SH-SY5Y (cell line): ENCODE measurements at regions not wholly inside any gene's neighbourhood (a gene's known extent, or its start where the extent isn't known, plus 50 kb on each side); places are given as distances from the start of the nearest gene placed in this dataset.

Experiments used
- GATA2 ChIP-seq: IDR thresholded peaks from 2 replicates; pipeline ENCODE4 v1.6.1; 2011; ENCODE audit warnings: mild to moderate bottlenecking, low read depth, low read length
- GATA3 ChIP-seq: IDR thresholded peaks from 2 replicates; pipeline ENCODE4 v1.6.1; 2011; ENCODE audit warnings: low read depth, mild to moderate bottlenecking, low read length, moderate library complexity

DNA sequence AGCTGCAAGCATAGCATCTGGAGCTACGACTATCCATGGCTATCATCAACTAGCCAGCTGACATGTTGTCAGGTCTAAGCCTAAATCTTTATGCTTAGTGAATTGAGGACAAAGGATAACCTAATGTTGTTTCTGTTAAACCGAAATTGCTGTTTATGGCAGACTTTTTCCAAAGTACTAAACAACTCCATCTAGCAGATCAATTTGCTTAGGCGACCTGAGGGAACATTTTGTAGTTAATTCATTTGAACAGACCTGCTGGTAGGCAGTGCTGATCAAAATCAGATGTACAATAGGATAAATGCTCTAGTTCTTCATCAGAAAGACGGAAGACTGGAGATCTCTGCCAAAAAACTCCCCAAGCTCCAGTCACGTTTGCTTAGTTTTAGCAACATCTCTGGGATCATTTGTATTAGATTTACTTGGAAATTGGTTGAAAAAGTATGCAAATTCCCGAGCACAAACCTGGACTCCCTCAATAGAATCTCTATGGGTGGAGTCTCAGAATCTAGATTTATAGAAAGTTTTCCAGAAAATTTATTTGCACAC, 301.6 kb upstream of the NRP1 start:
- TF ChIP-seq GATA2: peak; percentile 67; the same call in 1 of the 2 replicates
- TF ChIP-seq GATA3: peak; percentile 65; the same call in 1 of the 2 replicates
